K562 (cell line): ENCODE measurements at regions not wholly inside any gene's neighbourhood (a gene's known extent, or its start where the extent isn't known, plus 50 kb on each side); places are given as distances from the start of the nearest gene placed in this dataset.

Source experiments
- ATAC-seq: fragments of 200-7000 bp; cut with Tn5 transposase; 3 replicates; pipeline ENCODE4 v1.9.1; 2020; ENCODE audit warnings: moderate library complexity
- BruUV-seq: library from RNA; stranded (reverse); fragments of 400-500 nt; replicated peaks from 2 replicates; lab custom pipeline; 2021; lab: Mats Ljungman, UMichigan
- CTCF ChIA-PET: fragments of 300-600 bp; formaldehyde crosslinking; extraction: SDS; loops from one replicate; lab custom pipeline; 2021; ENCODE audit warnings: low intra/inter-chr PET ratio; lab: Yijun Ruan, JAX
- POLR2A ChIA-PET: fragments of 300-600, 350-650 bp; sonication (Branson Sonifier 250); formaldehyde crosslinking; extraction: SDS; loops from one replicate; lab custom pipeline; 2021; ENCODE audit warnings: antibody characterized with exemption, inconsistent platforms; lab: Yijun Ruan, JAX
- DNase-seq, 4 experiments: peaks; one replicate each; pipeline versions ENCODE4 v3.0.0 to v3.0.0-alpha.2; 2011 to 2018; ENCODE audit warnings: low spot score in 3 of 4, mixed read lengths in 3 of 4; ENCODE audit errors: extremely low read depth in 1 of 4
- FAIRE-seq: peaks from 2 replicates; lab custom pipeline; 2011; peaks lifted over from hg19 to GRCh38; lab: Jason Lieb, UNC
- H2AFZ ChIP-seq: 2 replicates; pipeline ENCODE4 v1.6.0; 2011; ENCODE audit warnings: low read depth, low read length, control low read depth, inconsistent platforms
- H3K27ac ChIP-seq: fragments of 200-600 bp; 3 replicates; pipeline ENCODE4 v1.8.0; 2011; ENCODE audit warnings: low read depth, mild to moderate bottlenecking, control low read depth, inconsistent platforms, low read length, moderate library complexity, mixed read lengths; ENCODE audit errors: extremely low read depth
- H3K27me3 ChIP-seq, 2 experiments: fragments of 300-600 bp in 1 of 2; 2 replicates in 1 of 2; 3 replicates in 1 of 2; pipeline versions ENCODE4 v1.6.0 to v1.8.0; 2011; ENCODE audit warnings: inconsistent platforms in 2 of 2, low read length in 2 of 2, mild to moderate bottlenecking in 1 of 2, mixed read lengths in 1 of 2, moderate library complexity in 1 of 2; ENCODE audit not compliant: control insufficient read depth in 2 of 2, insufficient read depth in 2 of 2
- H3K36me3 ChIP-seq: fragments of 300-600 bp; 3 replicates; pipeline ENCODE4 v1.8.0; 2011; ENCODE audit warnings: mild to moderate bottlenecking, low read length, inconsistent platforms; ENCODE audit not compliant: control insufficient read depth, insufficient read depth
- H3K4me1 ChIP-seq, 2 experiments: fragments of 200-600 bp in 1 of 2; replicated peaks in 1 of 2; 2 replicates in 1 of 2; 3 replicates in 1 of 2; pipeline versions ENCODE4 v1.5.1 to v1.8.0; 2011; ENCODE audit warnings: inconsistent platforms in 2 of 2, low read length in 2 of 2, mild to moderate bottlenecking in 1 of 2, mixed read lengths in 1 of 2, moderate library complexity in 1 of 2; ENCODE audit not compliant: control insufficient read depth in 2 of 2, insufficient read depth in 2 of 2
- H3K4me2 ChIP-seq: 2 replicates; pipeline ENCODE4 v1.6.1; 2011; ENCODE audit warnings: low read length, control low read depth, inconsistent platforms, mixed read lengths; ENCODE audit not compliant: insufficient read depth
- H3K4me3 ChIP-seq: fragments of 200-600 bp; sonication (generic), shearing (Covaris generic); 2 replicates; pipeline ENCODE4 v1.5.1; 2016; ENCODE audit warnings: control low read depth, inconsistent platforms
- H3K79me2 ChIP-seq: fragments of 200-600 bp; 3 replicates; pipeline ENCODE4 v1.8.0; 2011; ENCODE audit warnings: low read length, inconsistent platforms; ENCODE audit not compliant: control insufficient read depth, insufficient read depth
- H3K9ac ChIP-seq, 2 experiments: 2 replicates each; pipeline versions ENCODE4 v1.6.0 to v1.6.1; 2011; ENCODE audit warnings: low read depth in 2 of 2, low read length in 2 of 2, control low read depth in 1 of 2, inconsistent platforms in 1 of 2, mild to moderate bottlenecking in 1 of 2, mixed read lengths in 1 of 2; ENCODE audit not compliant: insufficient read depth in 1 of 2
- H3K9me1 ChIP-seq: one replicate; pipeline ENCODE4 v1.6.0; 2011; ENCODE audit warnings: inconsistent platforms, mild to moderate bottlenecking, low read length, moderate library complexity; ENCODE audit not compliant: control insufficient read depth, insufficient read depth
- H3K9me3 ChIP-seq: replicated peaks from 2 replicates; pipeline ENCODE4 v1.5.1; 2011; ENCODE audit warnings: low read depth, low read length, inconsistent platforms; ENCODE audit not compliant: control insufficient read depth, insufficient read depth
- H4K20me1 ChIP-seq: replicated peaks from 2 replicates; pipeline ENCODE4 v1.6.1; 2011; ENCODE audit warnings: low read length, inconsistent platforms, mixed read lengths; ENCODE audit not compliant: control insufficient read depth, insufficient read depth
- ARID2 ChIP-seq: fragments of 450-650 bp; IDR thresholded peaks from 2 replicates; pipeline ENCODE4 v1.6.1; 2017; ENCODE audit warnings: antibody characterized with exemption, mild to moderate bottlenecking
- E2F8 ChIP-seq: fragments of 450-650 bp; IDR thresholded peaks from 2 replicates; pipeline ENCODE4 v1.7.1; 2018; ENCODE audit warnings: mild to moderate bottlenecking, low read depth; ENCODE audit not compliant: partially characterized antibody
- FOXM1 ChIP-seq, 2 experiments: fragments of 450-650 bp in 1 of 2; sonication (generic) in 1 of 2; formaldehyde crosslinking in 1 of 2; IDR thresholded peaks; 2 replicates each; pipeline versions ENCODE4 v1.6.1 to v1.9.0; 2017 to 2022; ENCODE audit warnings: low read depth in 2 of 2, mild to moderate bottlenecking in 2 of 2, missing genetic modification reagents in 1 of 2, moderate library complexity in 1 of 2
- MECOM ChIP-seq: fragments of 250-450 bp; sonication (Bioruptor Pico); IDR thresholded peaks from 2 replicates; pipeline ENCODE4 v1.8.0; 2022; ENCODE audit warnings: inconsistent platforms
- MTA2 ChIP-seq: fragments of 450-650 bp; IDR thresholded peaks from 2 replicates; pipeline ENCODE4 v1.6.1; 2016; ENCODE audit warnings: low read depth
- MXI1 ChIP-seq: IDR thresholded peaks from 2 replicates; pipeline ENCODE4 v1.6.1; 2011; ENCODE audit warnings: low read depth, mild to moderate bottlenecking, improper control_type of control experiment, low read length
- NR2C2 ChIP-seq, 2 experiments: fragments of 200-800 bp in 1 of 2; sonication (Bioruptor generic) in 1 of 2; sonication (generic) in 1 of 2; formaldehyde crosslinking in 1 of 2; IDR thresholded peaks; 2 replicates each; pipeline versions ENCODE4 v1.6.1 to v1.8.0; 2016 to 2022; ENCODE audit warnings: mild to moderate bottlenecking in 1 of 2, missing compliant biosample characterization in 1 of 2, missing genetic modification characterization in 1 of 2, missing genetic modification reagents in 1 of 2
- POLR3A ChIP-seq: IDR thresholded peaks from 2 replicates; pipeline ENCODE4 v1.6.1; 2011; ENCODE audit warnings: borderline replicate concordance, mild to moderate bottlenecking, moderate library complexity; ENCODE audit not compliant: insufficient read length, insufficient read depth; ENCODE audit errors: extremely low read depth
- SLC30A9 ChIP-seq: fragments of 250-450 bp; sonication (Bioruptor Pico); IDR thresholded peaks from 2 replicates; pipeline ENCODE4 v1.8.0; 2022; ENCODE audit warnings: mild to moderate bottlenecking, moderate library complexity
- SMARCB1 ChIP-seq: IDR thresholded peaks from 2 replicates; pipeline ENCODE4 v1.6.1; 2011; ENCODE audit warnings: improper control_type of control experiment, low read depth; ENCODE audit not compliant: insufficient read length
- SMC3 ChIP-seq: conservative IDR thresholded peaks from 2 replicates; pipeline ENCODE4 v1.6.1; 2011; ENCODE audit warnings: low read depth, low read length, improper control_type of control experiment; ENCODE audit not compliant: insufficient read depth
- ZNF23 ChIP-seq: fragments of 250-450 bp; sonication (Bioruptor Pico); IDR thresholded peaks from 2 replicates; pipeline ENCODE4 v1.4.0; 2020; ENCODE audit warnings: mild to moderate bottlenecking
- ZNF431 ChIP-seq: sonication (generic); formaldehyde crosslinking; IDR thresholded peaks from 2 replicates; pipeline ENCODE4 v1.8.0; 2022; ENCODE audit warnings: mild to moderate bottlenecking, missing genetic modification reagents
- WGBS: fragments of 100-300 bp; shearing (Covaris generic); methylation state at CpG from one replicate; pipeline ENCODE4 v1.1.6; 2016; ENCODE audit warnings: low coverage, mixed read lengths; ENCODE audit not compliant: insufficient coverage; ENCODE audit errors: missing lambda C conversion rate; 5-methylcytosine and 5-hydroxymethylcytosine counted together
- in situ Hi-C: fragments of 300-500 bp; cut with MboI; formaldehyde crosslinking; loops from 4 replicates; pipeline ENCODE4 v1.15.0; 2018; ENCODE audit warnings: inconsistent platforms, mixed read lengths
- intact Hi-C: fragments of 100-400 bp; cut with micrococcal nuclease; formaldehyde crosslinking; loops from 2 replicates; pipeline ENCODE4 v1.14.2; 2022
- TF ChIP-seq, protein P1 (sequence below): fragments of 250-450 bp; sonication (Bioruptor Pico); IDR thresholded peaks from 2 replicates; pipeline ENCODE4 v1.5.0; 2020; ENCODE audit warnings: mild to moderate bottlenecking

DNA sequence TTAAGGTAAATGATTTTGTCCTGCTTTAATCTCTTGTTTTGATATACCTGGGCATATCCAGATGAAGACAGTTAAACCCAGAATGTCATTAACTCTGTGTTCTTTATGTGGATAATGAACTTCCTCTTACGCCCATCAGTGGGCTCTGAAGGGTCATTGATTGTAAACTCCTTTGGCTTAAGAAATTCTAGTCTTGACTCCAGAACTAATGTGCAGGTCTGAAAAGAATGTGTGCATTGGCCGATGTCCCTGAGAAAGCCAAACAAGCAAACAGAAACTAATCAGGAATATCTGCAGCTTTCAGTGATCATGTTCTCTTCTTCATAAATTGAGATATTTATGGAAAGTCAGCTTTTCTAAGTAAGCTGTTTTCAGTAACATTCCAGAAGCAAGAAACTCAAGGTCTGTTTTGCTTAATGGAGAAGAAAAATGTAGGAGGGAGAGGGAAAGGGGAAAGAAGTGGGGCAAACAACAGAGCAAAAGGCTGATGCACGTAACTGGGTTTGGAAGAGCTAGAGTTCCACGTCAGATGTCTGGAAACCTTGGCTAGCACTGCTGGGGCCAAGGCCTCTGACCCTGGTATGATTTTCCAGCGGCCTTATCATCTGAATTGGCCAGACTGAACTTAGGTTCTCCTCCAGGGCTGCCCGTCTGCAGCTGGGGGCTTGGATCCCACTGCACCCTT lies 61.3 kb upstream of the FHL2 start:
- H4K20me1 ChIP-seq, result no peaks in the 10 kb centered on the region
- H3K27me3 ChIP-seq, result no peaks in the 10 kb centered on the region
- no peak overlapping the region for H2AFZ ChIP-seq
- H3K27ac ChIP-seq, result no peak overlapping the region
- H3K9me3 ChIP-seq, result no peaks in the 10 kb centered on the region
- H3K9ac ChIP-seq, result no peak overlapping the region
- in situ Hi-C loops (no loop called here), intact Hi-C loops (no loop called here)
- H3K4me2 ChIP-seq, result no peak overlapping the region
- no peak for TF ChIP-seq MTA2
- no peak for TF ChIP-seq SMARCB1
- no peak for TF ChIP-seq ZNF23 (CRISPR knock-in tag)
- TF ChIP-seq ARID2, result no peak
- TF ChIP-seq E2F8, result no peak
- TF ChIP-seq, protein P1, sequence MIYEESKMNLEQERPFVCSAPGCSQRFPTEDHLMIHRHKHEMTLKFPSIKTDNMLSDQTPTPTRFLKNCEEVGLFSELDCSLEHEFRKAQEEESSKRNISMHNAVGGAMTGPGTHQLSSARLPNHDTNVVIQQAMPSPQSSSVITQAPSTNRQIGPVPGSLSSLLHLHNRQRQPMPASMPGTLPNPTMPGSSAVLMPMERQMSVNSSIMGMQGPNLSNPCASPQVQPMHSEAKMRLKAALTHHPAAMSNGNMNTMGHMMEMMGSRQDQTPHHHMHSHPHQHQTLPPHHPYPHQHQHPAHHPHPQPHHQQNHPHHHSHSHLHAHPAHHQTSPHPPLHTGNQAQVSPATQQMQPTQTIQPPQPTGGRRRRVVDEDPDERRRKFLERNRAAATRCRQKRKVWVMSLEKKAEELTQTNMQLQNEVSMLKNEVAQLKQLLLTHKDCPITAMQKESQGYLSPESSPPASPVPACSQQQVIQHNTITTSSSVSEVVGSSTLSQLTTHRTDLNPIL (CRISPR knock-in tag), result no peak
- no peak for TF ChIP-seq ZNF431 (CRISPR knock-in tag)
- TF ChIP-seq POLR3A, result no peak
- TF ChIP-seq FOXM1 (IDR thresholded peaks at IDR 0.05; ENCODE audit: low read depth), result no peak
- TF ChIP-seq FOXM1 (CRISPR knock-in tag; IDR thresholded peaks at IDR 0.05; ENCODE audit: low read depth), result no peak
- no peak for TF ChIP-seq SMC3
- TF ChIP-seq NR2C2 (CRISPR knock-in tag; IDR thresholded peaks at IDR 0.05), result no peak
- TF ChIP-seq NR2C2 (tag; IDR thresholded peaks at IDR 0.05), result no peak
- no peak for TF ChIP-seq SLC30A9
- no peak for TF ChIP-seq MXI1
- TF ChIP-seq MECOM (CRISPR knock-in tag), result no peak
- TF ChIP-seq, all 486 proteins: peak for 0
- Histone ChIP-seq H3K36me3 (no peaks in the 10 kb centered on the region), H3K4me1 (peaks cover 0 to 24% of the 10 kb centered on the region in 2 experiments; a peak in 3 of 5 replicates), H3K9me1 (no peaks in the 10 kb centered on the region), H3K79me2 (no peaks in the 10 kb centered on the region), H3K4me3 (no peak overlapping the region)
- DNase-seq (no peak), ATAC-seq (no peak; the same call in 2 of the 3 replicates), FAIRE-seq (no peak)
- BruUV-seq, result no TSS peak
- ChIA-PET CTCF (no interaction called here), POLR2A (interaction anchor here (0.9 kb wide), 1 partner anchor 10 kb away, joined by 3 read pairs; no protein-coding TSS in a partner anchor)
- 24% methylated on average over 6 of the region's 6 CpGs for WGBS
